Osteocyte (in vitro differentiated cells): ENCODE measurements at regions not wholly inside any gene's neighbourhood (a gene's known extent, or its start where the extent isn't known, plus 50 kb on each side); places are given as distances from the start of the nearest gene placed in this dataset.

Experiments used
- DNase-seq: peaks from one replicate; pipeline ENCODE4 v3.0.0; 2021; ENCODE audit warnings: mixed read lengths; ENCODE audit not compliant: unreplicated experiment; ENCODE audit errors: extremely low spot score
- H3K27ac Mint-ChIP-seq: one replicate; pipeline ENCODE4 v1.8.0; 2021; ENCODE audit warnings: mild to moderate bottlenecking, mixed read lengths; ENCODE audit not compliant: unreplicated experiment
- H3K27me3 Mint-ChIP-seq: one replicate; pipeline ENCODE4 v1.8.0; 2021; ENCODE audit warnings: mixed read lengths; ENCODE audit not compliant: unreplicated experiment
- H3K36me3 Mint-ChIP-seq: one replicate; pipeline ENCODE4 v1.8.0; 2021; ENCODE audit warnings: mixed read lengths; ENCODE audit not compliant: unreplicated experiment
- H3K4me1 Mint-ChIP-seq: one replicate; pipeline ENCODE4 v1.8.0; 2021; ENCODE audit warnings: mixed read lengths; ENCODE audit not compliant: unreplicated experiment
- H3K4me3 Mint-ChIP-seq: one replicate; pipeline ENCODE4 v1.8.0; 2021; ENCODE audit warnings: mild to moderate bottlenecking, moderate library complexity, mixed read lengths; ENCODE audit not compliant: unreplicated experiment
- H3K9me3 Mint-ChIP-seq: one replicate; pipeline ENCODE4 v1.8.0; 2021; ENCODE audit warnings: mixed read lengths; ENCODE audit not compliant: unreplicated experiment
- CTCF ChIP-seq: fragments of 200-600 bp; sonication (generic); IDR thresholded peaks from 2 replicates; pipeline ENCODE4 v1.5.0; 2021; ENCODE audit warnings: antibody characterized with exemption, mild to moderate bottlenecking, moderate library complexity

- Mint-ChIP-seq H3K9me3 (no peaks in the 10 kb centered on the region), H3K4me1 (peaks cover 5% of the 10 kb centered on the region), H3K27me3 (peaks cover 54% of the 10 kb centered on the region), H3K27ac (no peak overlapping the region), H3K4me3 (no peak overlapping the region), H3K36me3 (no peaks in the 10 kb centered on the region)
- no peak for DNase-seq
- TF ChIP-seq CTCF = no peak
Observed at GRCh38 chr11:105206633-105207032, 67.1 kb upstream of the CARD18 start.

DNA sequence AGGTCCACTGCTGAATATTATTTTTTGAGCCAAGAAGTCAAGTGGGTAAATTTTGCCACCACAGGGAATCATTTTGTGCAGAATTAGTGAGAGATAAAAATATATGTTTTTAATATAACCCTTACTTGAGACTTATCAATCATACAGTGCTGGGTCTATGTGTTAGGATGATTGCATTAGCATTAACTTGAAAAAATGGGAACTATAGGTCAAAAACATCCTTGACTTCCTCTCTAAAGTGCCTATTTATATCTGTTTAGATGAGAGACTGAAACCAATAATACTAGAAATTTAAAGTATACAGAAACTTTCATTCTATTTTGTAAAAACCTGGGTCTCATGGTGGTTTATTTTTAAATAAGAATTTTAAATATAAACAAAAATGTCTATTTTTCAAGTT, 65.1 kb upstream of the CARD18 start:
- no peaks in the 10 kb centered on the region for H3K4me1 Mint-ChIP-seq

GRCh38 chr11:105203569-105204240, 64.1 kb upstream of the CARD18 start:
- Mint-ChIP-seq H3K9me3 (no peaks in the 10 kb centered on the region), H3K27ac (no peak overlapping the region), H3K36me3 (no peaks in the 10 kb centered on the region), H3K4me3 (no peak overlapping the region), H3K27me3 (peaks cover 58% of the 10 kb centered on the region), H3K4me1 (no peaks in the 10 kb centered on the region)
- no peak for TF ChIP-seq CTCF
- no peak for DNase-seq

More for the DNA sequence above, 65.1 kb upstream of the CARD18 start:
- Mint-ChIP-seq H3K4me3 (no peak overlapping the region), H3K27ac (no peak overlapping the region), H3K36me3 (no peaks in the 10 kb centered on the region), H3K27me3 (peaks cover 60% of the 10 kb centered on the region), H3K9me3 (no peaks in the 10 kb centered on the region)
- DNase-seq = no peak
- TF ChIP-seq CTCF = no peak

GRCh38 chr11:105202844-105203548, 63.4 kb upstream of the CARD18 start:
- Mint-ChIP-seq H3K27ac (no peak overlapping the region), H3K9me3 (no peaks in the 10 kb centered on the region), H3K4me1 (no peaks in the 10 kb centered on the region), H3K36me3 (no peaks in the 10 kb centered on the region), H3K4me3 (no peak overlapping the region), H3K27me3 (peaks cover 53% of the 10 kb centered on the region)
- TF ChIP-seq CTCF = no peak
- DNase-seq = no peak

DNA sequence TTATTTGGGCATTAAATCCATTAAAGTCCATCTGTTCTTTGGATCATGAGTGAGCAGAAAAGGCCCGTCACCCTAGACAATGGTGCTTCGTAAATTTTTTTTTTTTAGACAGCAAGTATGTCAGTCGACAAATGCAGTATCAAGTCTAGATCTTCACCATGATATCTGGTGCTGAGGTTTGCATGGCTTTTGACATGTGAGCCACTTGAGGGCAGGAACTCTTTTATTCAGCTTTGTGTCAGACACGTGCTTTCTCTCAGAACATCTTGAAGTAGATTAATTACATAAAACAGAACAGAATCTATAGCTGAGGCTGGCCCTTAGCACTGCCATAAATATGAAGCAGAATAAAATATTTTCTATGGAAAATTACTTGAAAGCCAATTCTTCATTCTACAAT, 62.9 kb upstream of the CARD18 start:
- Mint-ChIP-seq H3K36me3 (no peaks in the 10 kb centered on the region), H3K4me1 (no peaks in the 10 kb centered on the region), H3K27me3 (peaks cover 53% of the 10 kb centered on the region), H3K9me3 (no peaks in the 10 kb centered on the region), H3K4me3 (no peak overlapping the region), H3K27ac (no peak overlapping the region)
- no peak for TF ChIP-seq CTCF
- DNase-seq = no peak
